ENCODE measurements at regions not wholly inside any gene's neighbourhood (a gene's known extent, or its start where the extent isn't known, plus 50 kb on each side); places are given as distances from the start of the nearest gene placed in this dataset.

- Histone ChIP-seq H3K79me2 (ENCODE audit: insufficient read depth) (no peaks in the 10 kb centered on the region), H3K4me2 (no peak overlapping the region), H3K27me3 (ENCODE audit: insufficient read depth) (no peaks in the 10 kb centered on the region), H3K27ac (ENCODE audit: low read depth in 2 of 2, low read length in 1 of 2) (no peak overlapping the region), H3K9me3 (no peaks in the 10 kb centered on the region), H3K9ac (no peak overlapping the region), H3K36me3 (replicated peaks in 1 of 2; ENCODE audit: control insufficient read depth in 1 of 2, insufficient read depth in 2 of 2, low read length in 1 of 2) (no peaks in the 10 kb centered on the region), H3K4me1 (ENCODE audit: control insufficient read depth in 1 of 2, insufficient read depth in 2 of 2, low read depth in 1 of 2, low read length in 1 of 2) (no peaks in the 10 kb centered on the region), H2AFZ (ENCODE audit: low read depth) (no peak overlapping the region), H3K4me3 (ENCODE audit: low read depth in 2 of 2, low read length in 1 of 2) (no peak overlapping the region), H4K20me1 (ENCODE audit: insufficient read depth) (no peaks in the 10 kb centered on the region), H3F3A (replicated peaks; ENCODE audit: insufficient read depth) (no peaks in the 10 kb centered on the region), H3K9me2 (no peaks in the 10 kb centered on the region)
- DNase-seq = no peak
- no peak for TF ChIP-seq FOSL2 (IDR thresholded peaks at IDR 0.05; ENCODE audit: borderline replicate concordance, low read depth)
- no peak for TF ChIP-seq FOXJ3 (CRISPR knock-in tag; IDR thresholded peaks at IDR 0.05)
- TF ChIP-seq NRF1 (IDR thresholded peaks at IDR 0.05; ENCODE audit: low read depth, low read length) = no peak
- TF ChIP-seq ZBTB33 (IDR thresholded peaks at IDR 0.05; ENCODE audit: borderline replicate concordance, low read depth) = no peak
- TF ChIP-seq TAF1 (IDR thresholded peaks at IDR 0.05; ENCODE audit: borderline replicate concordance, low read depth, low read length) = no peak
- TF ChIP-seq REST (IDR thresholded peaks at IDR 0.05; ENCODE audit: low read depth, low read length) = no peak
- TF ChIP-seq NFIC (IDR thresholded peaks at IDR 0.05; ENCODE audit: borderline replicate concordance) = no peak
- TF ChIP-seq RFX5 (IDR thresholded peaks at IDR 0.05; ENCODE audit: low read length) = no peak
- TF ChIP-seq USF1 (IDR thresholded peaks at IDR 0.05; ENCODE audit: borderline replicate concordance, low read depth) = no peak
- TF ChIP-seq USF2 (IDR thresholded peaks at IDR 0.05; ENCODE audit: borderline replicate concordance, low read depth, low read length) = no peak
- TF ChIP-seq JUND (IDR thresholded peaks at IDR 0.05) = no peak
- no peak for TF ChIP-seq TCF12 (IDR thresholded peaks at IDR 0.05)
- no peak for TF ChIP-seq FOXM1 (IDR thresholded peaks at IDR 0.05; ENCODE audit: low read depth)
- TF ChIP-seq SMC3 (IDR thresholded peaks at IDR 0.05; ENCODE audit: low read depth, low read length) = no peak
- no peak for TF ChIP-seq IRF3 (IDR thresholded peaks at IDR 0.05; ENCODE audit: low read depth, low read length)
- TF ChIP-seq EP300 (IDR thresholded peaks at IDR 0.05; ENCODE audit: borderline replicate concordance in 1 of 2, low read depth in 1 of 2, low read length in 1 of 2) = no peak
- no peak for TF ChIP-seq RXRA (IDR thresholded peaks at IDR 0.05; ENCODE audit: borderline replicate concordance, low read depth)
- ChIA-PET CTCF (interaction anchor here (0.6 to 1.4 kb wide), 2 partner anchors 9 to 301 kb away, joined by 3 to 4 read pairs; no protein-coding TSS in a partner anchor), POLR2A (no interaction called here)
- 67% methylated on average over 4 of the region's 4 CpGs for WGBS (ENCODE audit: low lambda C conversion rate)
These were observed 1008.8 kb downstream of the ADGRL3 start for GRCh38 chr4:62208921-62209320.
